ENCODE measurements at regions not wholly inside any gene's neighbourhood (a gene's known extent, or its start where the extent isn't known, plus 50 kb on each side); places are given as distances from the start of the nearest gene placed in this dataset.

DNA sequence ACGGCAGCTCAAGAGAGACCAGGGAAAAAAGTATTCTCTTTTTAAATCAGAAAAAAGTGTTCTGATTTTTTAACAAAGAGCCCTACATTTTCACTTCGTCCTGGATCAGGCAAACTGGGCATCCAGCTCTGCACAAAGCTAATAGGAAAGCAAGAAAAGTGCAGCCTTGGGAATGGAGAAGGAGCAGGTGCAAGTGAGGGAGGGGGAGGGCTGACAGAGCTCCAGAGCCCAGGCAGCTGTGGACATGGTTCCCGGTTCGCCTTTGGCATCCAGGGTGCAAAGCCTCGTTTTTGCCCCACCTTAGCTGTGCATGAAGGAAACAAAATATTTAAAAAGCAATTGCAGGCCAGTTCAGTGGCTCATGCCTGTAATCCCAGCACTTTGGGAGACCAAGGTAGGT lies 82.2 kb downstream of the FAM124B start:
- TF ChIP-seq, protein P1, sequence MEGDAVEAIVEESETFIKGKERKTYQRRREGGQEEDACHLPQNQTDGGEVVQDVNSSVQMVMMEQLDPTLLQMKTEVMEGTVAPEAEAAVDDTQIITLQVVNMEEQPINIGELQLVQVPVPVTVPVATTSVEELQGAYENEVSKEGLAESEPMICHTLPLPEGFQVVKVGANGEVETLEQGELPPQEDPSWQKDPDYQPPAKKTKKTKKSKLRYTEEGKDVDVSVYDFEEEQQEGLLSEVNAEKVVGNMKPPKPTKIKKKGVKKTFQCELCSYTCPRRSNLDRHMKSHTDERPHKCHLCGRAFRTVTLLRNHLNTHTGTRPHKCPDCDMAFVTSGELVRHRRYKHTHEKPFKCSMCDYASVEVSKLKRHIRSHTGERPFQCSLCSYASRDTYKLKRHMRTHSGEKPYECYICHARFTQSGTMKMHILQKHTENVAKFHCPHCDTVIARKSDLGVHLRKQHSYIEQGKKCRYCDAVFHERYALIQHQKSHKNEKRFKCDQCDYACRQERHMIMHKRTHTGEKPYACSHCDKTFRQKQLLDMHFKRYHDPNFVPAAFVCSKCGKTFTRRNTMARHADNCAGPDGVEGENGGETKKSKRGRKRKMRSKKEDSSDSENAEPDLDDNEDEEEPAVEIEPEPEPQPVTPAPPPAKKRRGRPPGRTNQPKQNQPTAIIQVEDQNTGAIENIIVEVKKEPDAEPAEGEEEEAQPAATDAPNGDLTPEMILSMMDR (IDR thresholded peaks at IDR 0.05; ENCODE audit: poor library complexity): no peak
- TF ChIP-seq EZH2 (IDR thresholded peaks at IDR 0.05; ENCODE audit: borderline replicate concordance): no peak
- no peak for TF ChIP-seq EZH2phosphoT487 (IDR thresholded peaks at IDR 0.05; ENCODE audit: low read depth, severe bottlenecking, unreplicated experiment)

All from hepatocyte (in vitro differentiated cells).